Transverse colon (tissue), 4 donors: ENCODE measurements at regions not wholly inside any gene's neighbourhood (a gene's known extent, or its start where the extent isn't known, plus 50 kb on each side); places are given as distances from the start of the nearest gene placed in this dataset.

Experiments used
- DNase-seq: peaks from one replicate; pipeline ENCODE4 v3.0.0-alpha.2; 2019
- H3K27ac ChIP-seq, 4 donors: fragments of 200-600 bp; sonication (generic); 2 replicates each; pipeline ENCODE4 v1.5.1; 2016 to 2018; ENCODE audit warnings: inconsistent platforms in 4 of 4
- H3K27me3 ChIP-seq: fragments of 200-600 bp; sonication (generic); 2 replicates; pipeline ENCODE4 v1.5.1; 2017; ENCODE audit warnings: inconsistent platforms
- H3K36me3 ChIP-seq, 4 donors: fragments of 200-600 bp; sonication (generic); 2 replicates each; pipeline ENCODE4 v1.5.1; 2017 to 2019; ENCODE audit warnings: inconsistent platforms in 4 of 4
- H3K4me1 ChIP-seq, 4 donors: fragments of 200-600 bp; sonication (generic); 2 replicates each; pipeline ENCODE4 v1.5.1; 2017 to 2020; ENCODE audit warnings: inconsistent platforms in 4 of 4
- H3K4me3 ChIP-seq, 4 donors: fragments of 200-600 bp; sonication (generic); 1 replicate in 1 of 4; 2 replicates in 3 of 4; pipeline versions ENCODE4 v1.5.1 to v1.6.1; 2017 to 2019; ENCODE audit warnings: inconsistent platforms in 4 of 4
- H3K9me3 ChIP-seq, 2 donors: fragments of 200-600 bp; sonication (generic); 2 replicates each; pipeline ENCODE4 v1.5.1; 2017 to 2019; ENCODE audit warnings: inconsistent platforms in 2 of 2
- CTCF ChIP-seq, 5 experiments: fragments of 200-600 bp in 3 of 5; fragments of 450-650 bp in 2 of 5; sonication (generic) in 3 of 5; IDR thresholded peaks; 1 replicate in 2 of 5; 2 replicates in 3 of 5; pipeline ENCODE4 v1.5.1; 2016 to 2017; ENCODE audit warnings: antibody characterized with exemption in 5 of 5, inconsistent platforms in 3 of 5, mild to moderate bottlenecking in 2 of 5, moderate library complexity in 1 of 5
- EP300 ChIP-seq: sonication (generic); formaldehyde crosslinking; IDR thresholded peaks from one replicate; pipeline ENCODE4 v1.6.1; 2017; ENCODE audit warnings: antibody characterized with exemption, low read depth
- POLR2A ChIP-seq: fragments of 450-650 bp; IDR thresholded peaks from one replicate; pipeline ENCODE4 v1.6.1; 2016; ENCODE audit warnings: antibody characterized with exemption, mild to moderate bottlenecking, moderate library complexity
- POLR2AphosphoS5 ChIP-seq, 3 donors: sonication (generic); formaldehyde crosslinking; IDR thresholded peaks; one replicate each; pipeline ENCODE4 v1.6.1; 2016; ENCODE audit warnings: antibody characterized with exemption in 3 of 3
- WGBS, 2 donors: methylation state at CpG; one replicate each; pipeline ENCODE4 v1.1.5; 2018; ENCODE audit warnings: low coverage in 1 of 2; 5-methylcytosine and 5-hydroxymethylcytosine counted together
- in situ Hi-C, 4 donors: fragments of 200-750 bp; cut with MboI; loops; one replicate each; pipeline versions ENCODE4 v1.15.0 to v1.15.1; 2017; ENCODE audit warnings: low sequenced_read_pairs in 3 of 4, low pct_ligation_motif_present in 1 of 4, low pct_unique_long_range_greater_than_20kb in 1 of 4
- intact Hi-C: fragments of 100-400 bp; cut with DNase I; formaldehyde crosslinking; loops from one replicate; pipeline ENCODE4 v1.15.1; 2023; ENCODE audit warnings: low total_unique reads

DNA sequence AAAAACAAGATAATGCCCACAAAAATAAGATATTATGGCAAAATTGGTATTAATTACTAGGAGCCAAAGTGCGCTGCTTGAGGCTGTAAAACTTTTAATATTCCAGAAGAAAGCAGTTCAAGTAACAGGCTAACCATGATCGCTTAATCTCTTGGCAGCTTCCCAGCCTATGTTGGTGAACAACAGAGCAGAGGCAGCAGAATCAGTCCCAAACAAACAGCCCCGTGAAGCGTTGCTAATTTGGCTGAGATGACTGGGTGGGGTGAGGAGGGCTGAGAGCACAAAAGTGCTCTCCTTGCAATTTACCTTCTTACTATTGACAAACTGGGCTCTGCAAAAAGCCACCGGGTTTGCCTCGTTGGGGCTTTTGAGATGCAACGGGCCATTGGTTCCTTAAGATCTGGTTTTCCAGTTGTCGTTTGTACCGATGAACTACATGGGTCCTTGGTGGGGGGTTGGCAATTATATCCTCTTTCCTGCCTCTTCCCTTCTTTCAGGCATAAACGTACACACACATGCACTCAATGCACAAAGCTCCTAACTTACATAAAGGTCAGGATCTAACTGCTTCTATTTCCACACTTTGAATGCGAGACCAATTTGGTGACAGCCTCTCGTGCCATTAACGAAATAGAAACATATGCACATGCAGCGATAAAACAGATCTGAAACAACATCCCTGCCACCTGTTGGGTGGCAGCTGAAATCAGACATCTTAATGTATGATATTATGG, 407.6 kb upstream of the CADM1 start:
- WGBS, 2 donors, result 49 to 77% methylated on average over 6 to 14 of the region's 14 CpGs
- in situ Hi-C loops, result no loop called here

DNA sequence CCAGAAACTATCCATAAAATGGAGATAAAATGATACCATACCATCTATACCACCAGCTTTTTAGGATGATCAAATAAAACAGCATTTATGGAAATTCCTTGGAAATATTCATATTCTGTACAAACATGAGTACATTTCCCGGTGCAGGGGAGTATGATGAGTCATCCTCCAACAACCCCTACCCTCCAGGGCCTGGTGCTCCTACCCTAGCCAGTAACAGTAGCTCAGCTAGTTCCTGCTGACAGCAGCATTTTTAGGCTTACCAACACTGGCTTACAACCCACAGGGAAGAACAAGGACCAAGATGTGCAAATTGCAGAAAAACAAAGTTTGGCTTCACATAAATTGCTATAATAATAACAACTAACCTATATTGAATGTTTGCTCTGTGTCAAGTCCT, 406.2 kb upstream of the CADM1 start:
- Histone ChIP-seq H3K4me3 (no peak overlapping the region), H3K36me3 (no peaks in the 10 kb centered on the region), H3K27ac (no peak overlapping the region), H3K4me1 (no peaks in the 10 kb centered on the region), H3K9me3 (no peaks in the 10 kb centered on the region), H3K27me3 (no peaks in the 10 kb centered on the region)
- no peak for DNase-seq
- intact Hi-C loops, result no loop called here
- WGBS, 2 donors, result 50% methylated on average over 1 of the region's 1 CpG; no CpG with 5 or more reads in 1 of the 2 donors
- in situ Hi-C loops, result no loop called here
- TF ChIP-seq POLR2A, result no peak
- TF ChIP-seq POLR2AphosphoS5 (IDR thresholded peaks at IDR 0.05), result no peak
- TF ChIP-seq CTCF (IDR thresholded peaks at IDR 0.05), result no peak
- no peak for TF ChIP-seq EP300

More for the DNA sequence above, 407.6 kb upstream of the CADM1 start:
- Histone ChIP-seq H3K27me3 (no peaks in the 10 kb centered on the region), H3K36me3 (no peaks in the 10 kb centered on the region), H3K27ac (no peak overlapping the region), H3K4me3 (no peak overlapping the region), H3K4me1 (no peaks in the 10 kb centered on the region), H3K9me3 (no peaks in the 10 kb centered on the region)
- no peak for DNase-seq
- intact Hi-C loops, result no loop called here
- TF ChIP-seq POLR2A, result no peak
- no peak for TF ChIP-seq POLR2AphosphoS5 (IDR thresholded peaks at IDR 0.05)
- no peak for TF ChIP-seq CTCF (IDR thresholded peaks at IDR 0.05)
- TF ChIP-seq EP300, result no peak

GRCh38 chr11:115906171-115906570, 402.0 kb upstream of the CADM1 start:
- in situ Hi-C loops (no loop called here), intact Hi-C loops (no loop called here)
- H3K4me3 ChIP-seq, result no peak overlapping the region
- no peak overlapping the region for H3K27ac ChIP-seq
- no peaks in the 10 kb centered on the region for H3K27me3 ChIP-seq
- DNase-seq, result no peak
- H3K9me3 ChIP-seq, result no peaks in the 10 kb centered on the region
- WGBS, 2 donors, result 57 to 89% methylated on average over 1 to 3 of the region's 3 CpGs
- H3K36me3 ChIP-seq, result no peaks in the 10 kb centered on the region
- TF ChIP-seq CTCF (IDR thresholded peaks at IDR 0.05), result no peak
- no peak for TF ChIP-seq EP300
- no peak for TF ChIP-seq POLR2AphosphoS5 (IDR thresholded peaks at IDR 0.05)
- no peak for TF ChIP-seq POLR2A
- H3K4me1 ChIP-seq, result no peaks in the 10 kb centered on the region

DNA sequence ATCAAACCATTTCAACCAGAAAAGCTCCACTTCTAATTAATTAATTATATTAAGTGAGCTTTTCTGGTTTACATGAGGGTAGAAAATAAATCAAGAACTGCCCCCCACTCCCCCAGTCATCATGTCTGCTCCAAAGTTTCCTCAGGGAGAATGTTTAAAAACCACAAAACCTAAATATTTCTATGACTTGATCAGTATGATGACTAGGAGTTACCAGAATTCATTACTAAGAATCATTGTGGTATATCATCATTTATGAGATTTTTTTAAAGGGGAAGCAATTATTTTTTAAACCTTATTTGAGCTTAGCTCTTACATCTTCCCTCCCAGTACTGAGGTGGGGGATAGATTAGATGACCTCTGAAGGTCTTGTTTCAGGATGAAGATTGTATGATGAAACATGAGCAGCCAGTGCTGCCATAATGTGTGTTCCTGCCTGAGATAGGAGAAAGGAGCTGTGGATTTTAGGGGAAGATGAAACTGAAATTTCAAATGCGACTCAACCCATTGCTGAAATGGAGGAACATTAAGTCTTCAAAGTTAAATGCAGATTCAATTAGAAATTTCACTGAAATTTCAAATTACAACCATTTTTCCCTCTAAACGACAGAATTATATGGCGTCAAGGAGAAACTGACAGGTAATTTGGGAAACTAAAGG, 401.3 kb upstream of the CADM1 start:
- Histone ChIP-seq H3K27me3 (no peaks in the 10 kb centered on the region), H3K36me3 (no peaks in the 10 kb centered on the region), H3K4me1 (no peaks in the 10 kb centered on the region), H3K4me3 (no peak overlapping the region), H3K27ac (no peak overlapping the region), H3K9me3 (no peaks in the 10 kb centered on the region)
- in situ Hi-C loops, result no loop called here
- 89 to 91% methylated on average over 3 of the region's 3 CpGs for WGBS, 2 donors
- intact Hi-C loops, result no loop called here
- TF ChIP-seq EP300 (no peak), CTCF (IDR thresholded peaks at IDR 0.05) (no peak), POLR2A (no peak), POLR2AphosphoS5 (IDR thresholded peaks at IDR 0.05) (no peak)
- DNase-seq, result no peak
